ENCODE measurements at regions not wholly inside any gene's neighbourhood (a gene's known extent, or its start where the extent isn't known, plus 50 kb on each side); places are given as distances from the start of the nearest gene placed in this dataset.
A peak's percentile ranks its signal among the peaks of the same experiment; 100 is the strongest.

DNA sequence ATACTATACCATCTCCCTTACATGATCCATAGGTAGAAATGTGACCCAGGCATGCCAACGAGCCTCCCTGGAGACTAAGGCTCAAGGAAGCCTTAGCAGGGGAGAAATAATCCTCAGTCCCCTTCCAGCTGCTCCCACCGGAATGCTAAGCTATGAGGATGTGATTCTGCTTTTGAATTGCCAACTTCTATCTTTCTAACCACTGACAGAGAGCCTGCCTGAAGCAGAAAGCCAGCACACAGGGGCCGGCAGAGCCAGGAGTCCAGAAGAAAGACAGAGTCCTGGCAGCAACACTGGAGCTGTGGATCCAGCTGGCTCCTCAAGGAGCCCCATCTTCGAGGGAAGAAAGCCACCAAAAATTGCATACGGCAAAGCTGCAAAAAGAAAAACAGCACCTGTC is 579.6 kb upstream of the CDH5 start:
- FAIRE-seq = no peak
- no peaks in the 10 kb centered on the region for H3K27me3 ChIP-seq (ENCODE audit: control insufficient read depth in 1 of 2, insufficient read depth in 2 of 2, low read length in 2 of 2)
- intact Hi-C loops (cut with micrococcal nuclease; ENCODE audit: unreplicated experiment) (no loop called here), in situ Hi-C loops (cut with HindIII; ENCODE audit: extremely low pct_ligation_motif_present, low pct_unique_long_range_greater_than_20kb) (no loop called here)
- no peak overlapping the region for H2AFZ ChIP-seq (ENCODE audit: low read length)
- H3K4me1 ChIP-seq (ENCODE audit: insufficient read depth, low read length) = no peaks in the 10 kb centered on the region
- 18% methylated on average over 5 of the region's 5 CpGs for WGBS (ENCODE audit: low lambda C conversion rate)
- BruUV-seq (replicated peaks) = no TSS peak
- H3K27ac ChIP-seq (ENCODE audit: extremely low read length, insufficient read depth, low read length) = no peak overlapping the region
- no peaks in the 10 kb centered on the region for H3K36me3 ChIP-seq (replicated peaks in 1 of 2; ENCODE audit: control insufficient read depth in 1 of 2, insufficient read depth in 2 of 2, low read length in 2 of 2)
- no peak overlapping the region for H3K4me2 ChIP-seq (ENCODE audit: low read depth, low read length)
- ChIA-PET CTCF (ENCODE audit: low intra/inter-chr PET ratio, low total read pairs) (no interaction called here), POLR2A (no interaction called here)
- no peak overlapping the region for H3K4me3 ChIP-seq (replicated peaks in 1 of 3; ENCODE audit: insufficient read depth in 1 of 3, low read depth in 2 of 3, low read length in 3 of 3)
- no peak overlapping the region for H3K9ac ChIP-seq (ENCODE audit: insufficient read depth, low read depth, low read length)
- TF ChIP-seq, protein P1, sequence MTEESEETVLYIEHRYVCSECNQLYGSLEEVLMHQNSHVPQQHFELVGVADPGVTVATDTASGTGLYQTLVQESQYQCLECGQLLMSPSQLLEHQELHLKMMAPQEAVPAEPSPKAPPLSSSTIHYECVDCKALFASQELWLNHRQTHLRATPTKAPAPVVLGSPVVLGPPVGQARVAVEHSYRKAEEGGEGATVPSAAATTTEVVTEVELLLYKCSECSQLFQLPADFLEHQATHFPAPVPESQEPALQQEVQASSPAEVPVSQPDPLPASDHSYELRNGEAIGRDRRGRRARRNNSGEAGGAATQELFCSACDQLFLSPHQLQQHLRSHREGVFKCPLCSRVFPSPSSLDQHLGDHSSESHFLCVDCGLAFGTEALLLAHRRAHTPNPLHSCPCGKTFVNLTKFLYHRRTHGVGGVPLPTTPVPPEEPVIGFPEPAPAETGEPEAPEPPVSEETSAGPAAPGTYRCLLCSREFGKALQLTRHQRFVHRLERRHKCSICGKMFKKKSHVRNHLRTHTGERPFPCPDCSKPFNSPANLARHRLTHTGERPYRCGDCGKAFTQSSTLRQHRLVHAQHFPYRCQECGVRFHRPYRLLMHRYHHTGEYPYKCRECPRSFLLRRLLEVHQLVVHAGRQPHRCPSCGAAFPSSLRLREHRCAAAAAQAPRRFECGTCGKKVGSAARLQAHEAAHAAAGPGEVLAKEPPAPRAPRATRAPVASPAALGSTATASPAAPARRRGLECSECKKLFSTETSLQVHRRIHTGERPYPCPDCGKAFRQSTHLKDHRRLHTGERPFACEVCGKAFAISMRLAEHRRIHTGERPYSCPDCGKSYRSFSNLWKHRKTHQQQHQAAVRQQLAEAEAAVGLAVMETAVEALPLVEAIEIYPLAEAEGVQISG (CRISPR knock-in tag; IDR thresholded peaks at IDR 0.05) = no peak
- no peak for TF ChIP-seq SSRP1 (CRISPR knock-in tag; IDR thresholded peaks at IDR 0.05)
- TF ChIP-seq ZNF549 (CRISPR knock-in tag; IDR thresholded peaks at IDR 0.05) = no peak
- TF ChIP-seq ZNF737 (CRISPR knock-in tag; IDR thresholded peaks at IDR 0.05; ENCODE audit: borderline replicate concordance) = no peak
- H3K79me2 ChIP-seq (ENCODE audit: insufficient read depth, low read length) = no peaks in the 10 kb centered on the region
- no peaks in the 10 kb centered on the region for H4K20me1 ChIP-seq (ENCODE audit: insufficient read depth, low read length)
- no peaks in the 10 kb centered on the region for H3K9me3 ChIP-seq (ENCODE audit: low read length)
- no peak for DNase-seq (ENCODE audit: low spot score)
- no peak for ATAC-seq

DNA sequence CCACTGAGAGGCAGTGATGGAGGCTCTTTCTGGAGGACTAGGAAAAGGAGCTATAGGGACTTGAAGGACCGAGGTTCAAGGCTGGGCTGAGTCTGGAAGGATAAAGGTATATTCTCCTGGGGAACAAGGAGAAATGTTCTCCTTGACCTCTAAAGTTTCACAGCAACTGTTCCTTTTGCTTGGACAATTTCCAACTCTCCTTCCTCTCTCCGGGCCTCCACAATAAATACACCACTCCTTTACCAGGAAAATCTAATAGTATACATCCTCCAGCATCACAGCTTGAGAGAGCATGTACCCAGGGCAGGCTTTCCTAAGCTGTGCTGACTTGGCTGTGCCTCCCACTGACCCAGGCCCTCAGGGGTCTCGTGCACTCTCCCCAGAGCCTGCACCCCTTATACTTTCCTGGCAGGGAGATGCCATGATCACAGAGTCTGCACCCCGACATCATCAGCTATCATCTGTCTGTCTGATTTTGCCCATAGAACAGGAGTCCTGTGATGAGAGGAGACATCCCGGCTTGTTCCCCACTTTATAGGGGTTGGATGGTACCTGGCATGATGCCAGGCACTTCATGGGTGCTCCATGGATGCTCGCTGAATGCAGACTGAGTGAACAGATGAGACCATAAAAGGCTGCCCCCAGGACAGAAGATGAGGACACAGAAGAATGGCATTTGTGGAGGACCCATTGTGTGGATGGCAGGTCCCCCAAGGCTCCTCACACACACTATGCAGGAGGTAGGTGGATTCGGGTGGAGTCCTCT is 582.6 kb upstream of the CDH5 start:
- Histone ChIP-seq H3K4me2 (ENCODE audit: low read depth, low read length) (no peak overlapping the region), H3K9me3 (ENCODE audit: low read length) (no peaks in the 10 kb centered on the region), H3K4me3 (replicated peaks in 1 of 3; ENCODE audit: insufficient read depth in 1 of 3, low read depth in 2 of 3, low read length in 3 of 3) (no peak overlapping the region), H3K79me2 (ENCODE audit: insufficient read depth, low read length) (no peaks in the 10 kb centered on the region), H3K36me3 (replicated peaks in 1 of 2; ENCODE audit: control insufficient read depth in 1 of 2, insufficient read depth in 2 of 2, low read length in 2 of 2) (no peaks in the 10 kb centered on the region), H4K20me1 (ENCODE audit: insufficient read depth, low read length) (no peaks in the 10 kb centered on the region), H3K9ac (ENCODE audit: insufficient read depth, low read depth, low read length) (no peak overlapping the region), H3K27me3 (ENCODE audit: control insufficient read depth in 1 of 2, insufficient read depth in 2 of 2, low read length in 2 of 2) (no peaks in the 10 kb centered on the region), H2AFZ (ENCODE audit: low read length) (no peak overlapping the region), H3K27ac (ENCODE audit: extremely low read length, insufficient read depth, low read length) (no peak overlapping the region), H3K4me1 (ENCODE audit: insufficient read depth, low read length) (no peaks in the 10 kb centered on the region)
- ChIA-PET POLR2A (no interaction called here), CTCF (ENCODE audit: low intra/inter-chr PET ratio, low total read pairs) (no interaction called here)
- BruUV-seq (replicated peaks) = no TSS peak
- no peak for DNase-seq (ENCODE audit: low spot score)
- FAIRE-seq = no peak
- TF ChIP-seq KDM5B (CRISPR knock-in tag; IDR thresholded peaks at IDR 0.05; ENCODE audit: borderline replicate concordance) (no peak), LCORL (IDR thresholded peaks at IDR 0.05) (peak; percentile 95), LCORL (CRISPR knock-in tag; IDR thresholded peaks at IDR 0.05) (no peak), ZNF556 (CRISPR knock-in tag; IDR thresholded peaks at IDR 0.05; ENCODE audit: borderline replicate concordance) (no peak), NR2C2 (CRISPR knock-in tag; IDR thresholded peaks at IDR 0.05; ENCODE audit: borderline replicate concordance) (no peak), NFE2L1 (CRISPR knock-in tag; IDR thresholded peaks at IDR 0.05; ENCODE audit: borderline replicate concordance) (no peak), KLF11 (CRISPR knock-in tag; IDR thresholded peaks at IDR 0.05) (no peak), ZNF790 (CRISPR knock-in tag; IDR thresholded peaks at IDR 0.05; ENCODE audit: borderline replicate concordance) (no peak)
- intact Hi-C loops (cut with micrococcal nuclease; ENCODE audit: unreplicated experiment) = no loop called here
- in situ Hi-C loops (cut with HindIII; ENCODE audit: extremely low pct_ligation_motif_present, low pct_unique_long_range_greater_than_20kb) = no loop called here
- no peak for ATAC-seq
- WGBS (ENCODE audit: low lambda C conversion rate) = 4% methylated on average over 7 of the region's 7 CpGs
